GM12878 (cell line): ENCODE measurements at regions not wholly inside any gene's neighbourhood (a gene's known extent, or its start where the extent isn't known, plus 50 kb on each side); places are given as distances from the start of the nearest gene placed in this dataset.

ENCODE experiments used
- ATAC-seq: fragments of 200-7000 bp; cut with Tn5 transposase; 3 replicates; pipeline ENCODE4 v1.9.1; 2020; ENCODE audit warnings: mild to moderate bottlenecking, moderate library complexity
- BruUV-seq: library from RNA; stranded (reverse); fragments of 400-500 nt; replicated peaks from 2 replicates; lab custom pipeline; 2021; lab: Mats Ljungman, UMichigan
- CTCF ChIA-PET: fragments of 300-600 bp; sonication (Branson Sonifier 250); formaldehyde crosslinking; extraction: SDS; loops from one replicate; lab custom pipeline; 2021; ENCODE audit warnings: inconsistent platforms; lab: Yijun Ruan, JAX
- POLR2A ChIA-PET: fragments of 350-600 bp; formaldehyde crosslinking; extraction: SDS; loops from one replicate; lab custom pipeline; 2021; ENCODE audit warnings: inconsistent platforms; lab: Charles Lee
- RAD21 ChIA-PET: fragments of 300-600 bp; sonication (Branson Sonifier 250); formaldehyde crosslinking; loops from one replicate; lab custom pipeline; 2023; ENCODE audit warnings: antibody characterized with exemption; ENCODE audit not compliant: unreplicated experiment; lab: Charles Lee
- SMC1A ChIA-PET: fragments of 300-600 bp; sonication (Branson Sonifier 250); formaldehyde crosslinking; loops from one replicate; lab custom pipeline; 2023; ENCODE audit not compliant: unreplicated experiment, uncharacterized antibody; lab: Charles Lee
- DNase-seq: peaks from one replicate; pipeline ENCODE4 v3.0.0-alpha.2; 2011; ENCODE audit warnings: low read depth, low spot score
- FAIRE-seq: peaks from 3 replicates; lab custom pipeline; 2011; peaks lifted over from hg19 to GRCh38; lab: Jason Lieb, UNC
- H2AFZ ChIP-seq: 2 replicates; pipeline ENCODE4 v1.6.0; 2011; ENCODE audit warnings: low read depth, low read length, control low read depth; ENCODE audit not compliant: control insufficient read depth
- H3K27ac ChIP-seq: 2 replicates; pipeline ENCODE4 v1.5.1; 2011; ENCODE audit warnings: control low read depth; ENCODE audit not compliant: control insufficient read depth, insufficient read depth
- H3K27me3 ChIP-seq, 2 experiments: replicated peaks in 1 of 2; 2 replicates each; pipeline versions ENCODE4 v1.6.0 to v1.6.1; 2011; ENCODE audit warnings: low read length in 1 of 2; ENCODE audit not compliant: control insufficient read depth in 2 of 2, insufficient read depth in 2 of 2
- H3K36me3 ChIP-seq, 2 experiments: 2 replicates each; pipeline ENCODE4 v1.5.1; 2011; ENCODE audit warnings: low read length in 1 of 2; ENCODE audit not compliant: control insufficient read depth in 2 of 2, insufficient read depth in 2 of 2
- H3K4me1 ChIP-seq: 2 replicates; pipeline ENCODE4 v1.6.1; 2011; ENCODE audit warnings: mild to moderate bottlenecking, low read length, moderate library complexity, mixed read lengths; ENCODE audit not compliant: control insufficient read depth, insufficient read depth
- H3K4me2 ChIP-seq: 2 replicates; pipeline ENCODE4 v1.6.0; 2011; ENCODE audit warnings: control low read depth; ENCODE audit not compliant: control insufficient read depth, insufficient read depth
- H3K4me3 ChIP-seq: fragments of 200-600 bp; sonication (generic); 2 replicates; pipeline ENCODE4 v1.5.1; 2016
- H3K79me2 ChIP-seq: 2 replicates; pipeline ENCODE4 v1.6.0; 2011; ENCODE audit warnings: low read length; ENCODE audit not compliant: control insufficient read depth, insufficient read depth
- H3K9ac ChIP-seq: 2 replicates; pipeline ENCODE4 v1.8.0; 2011; ENCODE audit warnings: low read length, control low read depth, mixed read lengths; ENCODE audit not compliant: control insufficient read depth, insufficient read depth
- H3K9me3 ChIP-seq: replicated peaks from 3 replicates; pipeline ENCODE4 v1.5.1; 2011; ENCODE audit warnings: mild to moderate bottlenecking, low read length; ENCODE audit not compliant: control insufficient read depth, insufficient read depth
- H4K20me1 ChIP-seq: 2 replicates; pipeline ENCODE4 v1.6.0; 2011; ENCODE audit not compliant: control insufficient read depth, insufficient read depth
- ATF7 ChIP-seq: fragments of 450-650 bp; IDR thresholded peaks from 2 replicates; pipeline ENCODE4 v1.6.1; 2016; ENCODE audit warnings: low read depth, mild to moderate bottlenecking
- BCL3 ChIP-seq: IDR thresholded peaks from 2 replicates; pipeline ENCODE4 v1.6.1; 2011; ENCODE audit warnings: borderline replicate concordance, low read depth, mild to moderate bottlenecking, moderate library complexity, low read length; ENCODE audit not compliant: insufficient read depth, poor library complexity, severe bottlenecking
- BHLHE40 ChIP-seq, 2 experiments: fragments of 450-650 bp in 1 of 2; IDR thresholded peaks; 2 replicates each; pipeline ENCODE4 v1.6.1; 2011 to 2017; ENCODE audit warnings: low read depth in 2 of 2, borderline replicate concordance in 1 of 2, improper control_type of control experiment in 1 of 2, low read length in 1 of 2, mild to moderate bottlenecking in 1 of 2
- BMI1 ChIP-seq: fragments of 450-650 bp; IDR thresholded peaks from 2 replicates; pipeline ENCODE4 v1.6.1; 2016; ENCODE audit warnings: mild to moderate bottlenecking, moderate library complexity, borderline replicate concordance
- CBX5 ChIP-seq: sonication (generic); IDR thresholded peaks from 2 replicates; pipeline ENCODE4 v1.6.1; 2016; ENCODE audit warnings: low read depth, moderate library complexity, mild to moderate bottlenecking, inconsistent platforms
- GABPA ChIP-seq: IDR thresholded peaks from 2 replicates; pipeline ENCODE4 v1.6.1; 2014; ENCODE audit warnings: antibody characterized with exemption, low read depth, mild to moderate bottlenecking, inconsistent platforms
- JUNB ChIP-seq: IDR thresholded peaks from 2 replicates; pipeline ENCODE4 v1.6.1; 2016; ENCODE audit warnings: antibody characterized with exemption, mild to moderate bottlenecking
- KDM1A ChIP-seq: fragments of 200-600 bp; sonication (generic); IDR thresholded peaks from 2 replicates; pipeline ENCODE4 v1.6.1; 2016; ENCODE audit warnings: borderline replicate concordance
- MEF2A ChIP-seq: IDR thresholded peaks from 2 replicates; pipeline ENCODE4 v1.6.1; 2011; ENCODE audit warnings: low read depth, mild to moderate bottlenecking, low read length, moderate library complexity; ENCODE audit not compliant: insufficient read depth
- MYB ChIP-seq: fragments of 150-350 bp; IDR thresholded peaks from 2 replicates; pipeline ENCODE4 v1.6.1; 2014; ENCODE audit warnings: mild to moderate bottlenecking, low read depth, low read length, borderline replicate concordance
- NKRF ChIP-seq: fragments of 450-650 bp; conservative IDR thresholded peaks from 2 replicates; pipeline ENCODE4 v1.6.1; 2017; ENCODE audit warnings: mild to moderate bottlenecking, moderate library complexity
- POU2F2 ChIP-seq: IDR thresholded peaks from 3 replicates; pipeline ENCODE4 v1.6.1; 2011; ENCODE audit warnings: low read depth, mild to moderate bottlenecking, low read length, borderline replicate concordance
- RELA ChIP-seq: fragments of 450-650 bp; IDR thresholded peaks from 2 replicates; pipeline ENCODE4 v1.8.0; 2014; ENCODE audit warnings: borderline replicate concordance; ENCODE audit not compliant: partially characterized antibody
- SRF ChIP-seq, 2 experiments: IDR thresholded peaks; 2 replicates each; pipeline ENCODE4 v1.6.1; 2011; ENCODE audit warnings: low read depth in 2 of 2, low read length in 2 of 2, mild to moderate bottlenecking in 1 of 2, moderate library complexity in 1 of 2
- STAT3 ChIP-seq: IDR thresholded peaks from 2 replicates; pipeline ENCODE4 v1.6.1; 2011; ENCODE audit warnings: low read depth, low read length, improper control_type of control experiment
- SUZ12 ChIP-seq: fragments of 200-600 bp; sonication (generic); IDR thresholded peaks from one replicate; pipeline ENCODE4 v1.6.1; 2018; ENCODE audit warnings: antibody characterized with exemption, mild to moderate bottlenecking; ENCODE audit not compliant: unreplicated experiment
- TAF1 ChIP-seq: IDR thresholded peaks from 2 replicates; pipeline ENCODE4 v1.6.1; 2011; ENCODE audit warnings: mild to moderate bottlenecking, low read depth, low read length, borderline replicate concordance
- USF1 ChIP-seq: IDR thresholded peaks from 2 replicates; pipeline ENCODE4 v1.6.1; 2011; ENCODE audit warnings: borderline replicate concordance, low read depth, mild to moderate bottlenecking, moderate library complexity, mixed read lengths, low read length; ENCODE audit not compliant: insufficient read depth; ENCODE audit errors: extremely low read length
- ZNF24 ChIP-seq: fragments of 450-650 bp; IDR thresholded peaks from 2 replicates; pipeline ENCODE4 v1.6.1; 2017; ENCODE audit warnings: antibody characterized with exemption, mild to moderate bottlenecking
- WGBS: methylation state at CpG from one replicate; pipeline ENCODE4 v1.1.6; 2016; ENCODE audit warnings: low lambda C conversion rate; ENCODE audit not compliant: insufficient replicate concordance, insufficient coverage; ENCODE audit errors: missing lambda C conversion rate; 5-methylcytosine and 5-hydroxymethylcytosine counted together
- in situ Hi-C: fragments of 300-500 bp; cut with MboI; formaldehyde crosslinking; loops from 9 replicates; pipeline ENCODE4 v1.14.3; 2018; ENCODE audit warnings: mixed read lengths
- intact Hi-C: fragments of 100-400 bp; cut with micrococcal nuclease; formaldehyde crosslinking; loops from one replicate; pipeline ENCODE4 v1.14.2; 2022; ENCODE audit not compliant: unreplicated experiment

- no peak overlapping the region for H3K4me3 ChIP-seq
- H3K4me1 ChIP-seq: no peaks in the 10 kb centered on the region
- ATAC-seq: no peak
- ChIA-PET RAD21 (no interaction called here), POLR2A (no interaction called here), SMC1A (no interaction called here), CTCF (no interaction called here)
- H4K20me1 ChIP-seq: no peaks in the 10 kb centered on the region
- H2AFZ ChIP-seq: no peak overlapping the region
- intact Hi-C loops (no loop called here), in situ Hi-C loops (no loop called here)
- FAIRE-seq: no peak
- no TSS peak for BruUV-seq
- H3K9ac ChIP-seq: no peak overlapping the region
- H3K9me3 ChIP-seq: no peaks in the 10 kb centered on the region
- no peaks in the 10 kb centered on the region for H3K27me3 ChIP-seq
- H3K79me2 ChIP-seq: no peaks in the 10 kb centered on the region
- TF ChIP-seq BCL3: no peak
- no peak for TF ChIP-seq BHLHE40 (IDR thresholded peaks at IDR 0.05; ENCODE audit: borderline replicate concordance in 1 of 2, low read depth in 2 of 2, low read length in 1 of 2)
- no peak for TF ChIP-seq JUNB
- no peak for TF ChIP-seq RELA
- no peak for TF ChIP-seq STAT3
- no peak for TF ChIP-seq KDM1A
- TF ChIP-seq SRF (IDR thresholded peaks at IDR 0.05; ENCODE audit: low read depth in 2 of 2, low read length in 2 of 2): no peak
- TF ChIP-seq TAF1: no peak
- no peak for TF ChIP-seq SUZ12
- TF ChIP-seq POU2F2: no peak
- TF ChIP-seq USF1: no peak
- TF ChIP-seq NKRF: no peak
- TF ChIP-seq MYB: no peak
- TF ChIP-seq CBX5: no peak
- TF ChIP-seq ZNF24: no peak
- TF ChIP-seq ATF7: no peak
- TF ChIP-seq BMI1: no peak
- TF ChIP-seq GABPA: no peak
- TF ChIP-seq MEF2A: no peak
- H3K36me3 ChIP-seq: no peaks in the 10 kb centered on the region
- no peak overlapping the region for H3K4me2 ChIP-seq
- no peak overlapping the region for H3K27ac ChIP-seq
- DNase-seq: no peak
- WGBS: 86% methylated on average over 4 of the region's 4 CpGs
Observed at GRCh38 chr5:106728208-106728607, 942.5 kb downstream of the EFNA5 start.
